ENCODE measurements at regions not wholly inside any gene's neighbourhood (a gene's known extent, or its start where the extent isn't known, plus 50 kb on each side); places are given as distances from the start of the nearest gene placed in this dataset.

- TF ChIP-seq CTCF (IDR thresholded peaks at IDR 0.05; ENCODE audit: insufficient read depth, low read depth, low read length) = no peak
- no peak overlapping the region for H3K4me3 ChIP-seq (ENCODE audit: low read depth, low read length)
- DNase-seq (ENCODE audit: low read depth) = no peak
- ChIA-PET POLR2A (no interaction called here), CTCF (interaction anchor here (0.9 to 1.3 kb wide), 2 partner anchors 10 to 27 kb away, joined by 3 to 5 read pairs; no protein-coding TSS in a partner anchor)
- H3K36me3 ChIP-seq (ENCODE audit: control insufficient read depth, insufficient read depth, low read length) = no peaks in the 10 kb centered on the region
- no peaks in the 10 kb centered on the region for H3K27me3 ChIP-seq (ENCODE audit: control insufficient read depth, insufficient read depth, low read length)
These were observed 140.1 kb upstream of the PARP11 start for GRCh38 chr12:4012977-4013968.

GRCh38 chr12:4012073-4012472 is 138.9 kb upstream of the PARP11 start:
- Histone ChIP-seq H3K36me3 (ENCODE audit: control insufficient read depth, insufficient read depth, low read length) (no peaks in the 10 kb centered on the region), H3K27me3 (ENCODE audit: control insufficient read depth, insufficient read depth, low read length) (no peaks in the 10 kb centered on the region), H3K4me3 (ENCODE audit: low read depth, low read length) (no peak overlapping the region)
- ChIA-PET CTCF (interaction anchor here (0.9 to 1.3 kb wide), 3 partner anchors 9 to 28 kb away, joined by 3 to 5 read pairs (median 3); no protein-coding TSS in a partner anchor), POLR2A (no interaction called here)
- TF ChIP-seq CTCF (IDR thresholded peaks at IDR 0.05; ENCODE audit: insufficient read depth, low read depth, low read length) = no peak
- DNase-seq (ENCODE audit: low read depth) = no peak

- no peak for TF ChIP-seq CTCF (IDR thresholded peaks at IDR 0.05; ENCODE audit: insufficient read depth, low read depth, low read length)
- Histone ChIP-seq H3K4me3 (ENCODE audit: low read depth, low read length) (no peak overlapping the region), H3K27me3 (ENCODE audit: control insufficient read depth, insufficient read depth, low read length) (no peaks in the 10 kb centered on the region), H3K36me3 (ENCODE audit: control insufficient read depth, insufficient read depth, low read length) (no peaks in the 10 kb centered on the region)
- CTCF ChIA-PET = interaction anchor here (0.8 to 0.9 kb wide), 2 partner anchors 26 to 27 kb away, joined by 3 read pairs; no protein-coding TSS in a partner anchor
- POLR2A ChIA-PET = no interaction called here
- no peak for DNase-seq (ENCODE audit: low read depth)
These were observed 138.4 kb upstream of the PARP11 start for GRCh38 chr12:4011597-4011996.

- TF ChIP-seq CTCF (IDR thresholded peaks at IDR 0.05; ENCODE audit: insufficient read depth, low read depth, low read length) = no peak
- Histone ChIP-seq H3K4me3 (ENCODE audit: low read depth, low read length) (no peak overlapping the region), H3K27me3 (ENCODE audit: control insufficient read depth, insufficient read depth, low read length) (no peaks in the 10 kb centered on the region), H3K36me3 (ENCODE audit: control insufficient read depth, insufficient read depth, low read length) (no peaks in the 10 kb centered on the region)
- no peak for DNase-seq (ENCODE audit: low read depth)
- ChIA-PET CTCF (interaction anchor here (0.8 to 2.7 kb wide), 2 partner anchors 12 to 26 kb away, joined by 3 to 11 read pairs; no protein-coding TSS in a partner anchor), POLR2A (no interaction called here)
These were observed 136.9 kb upstream of the PARP11 start for GRCh38 chr12:4009979-4010704.

- ChIA-PET POLR2A (no interaction called here), CTCF (interaction anchor here (1.1 to 3.3 kb wide), 4 partner anchors 10 to 270 kb away, joined by 4 to 13 read pairs (median 5); no protein-coding TSS in a partner anchor)
- H3K27me3 ChIP-seq (ENCODE audit: control insufficient read depth, insufficient read depth, low read length) = no peaks in the 10 kb centered on the region
- no peak overlapping the region for H3K4me3 ChIP-seq (ENCODE audit: low read depth, low read length)
- DNase-seq (ENCODE audit: low read depth) = no peak
- no peak for TF ChIP-seq CTCF (IDR thresholded peaks at IDR 0.05; ENCODE audit: insufficient read depth, low read depth, low read length)
- H3K36me3 ChIP-seq (ENCODE audit: control insufficient read depth, insufficient read depth, low read length) = no peaks in the 10 kb centered on the region
These were observed 133.5 kb upstream of the PARP11 start for GRCh38 chr12:4006743-4007142.
